HEK293 (cell line): ENCODE measurements at regions not wholly inside any gene's neighbourhood (a gene's known extent, or its start where the extent isn't known, plus 50 kb on each side); places are given as distances from the start of the nearest gene placed in this dataset.

Source experiments
- CTCF ChIA-PET: fragments of 350-600 bp; formaldehyde crosslinking; extraction: SDS; loops from one replicate; lab custom pipeline; 2021; ENCODE audit warnings: antibody characterized with exemption; lab: Yijun Ruan, JAX
- POLR2A ChIA-PET: fragments of 300-600 bp; formaldehyde crosslinking; extraction: SDS; loops from one replicate; lab custom pipeline; 2020; ENCODE audit warnings: antibody characterized with exemption, inconsistent platforms; lab: Yijun Ruan, JAX
- H3K27ac ChIP-seq: fragments of 200-500 bp; sonication (Bioruptor generic); 2 replicates; pipeline ENCODE4 v1.5.1; 2014; ENCODE audit warnings: low read depth, low read length, control low read depth, inconsistent platforms; ENCODE audit errors: extremely low read depth
- H3K36me3 ChIP-seq, 2 experiments: fragments of 200-500 bp in 1 of 2; sonication (Bioruptor generic) in 1 of 2; 1 replicate in 1 of 2; 2 replicates in 1 of 2; pipeline ENCODE4 v1.5.1; 2014 to 2017; ENCODE audit warnings: inconsistent platforms in 2 of 2, low read length in 2 of 2; ENCODE audit not compliant: control insufficient read depth in 2 of 2, insufficient read depth in 1 of 2
- H3K4me1 ChIP-seq: fragments of 200-500 bp; sonication (Bioruptor generic); 2 replicates; pipeline ENCODE4 v1.5.1; 2014; ENCODE audit warnings: mild to moderate bottlenecking, low read length, inconsistent platforms; ENCODE audit not compliant: control insufficient read depth, insufficient read depth
- H3K4me3 ChIP-seq: 2 replicates; pipeline ENCODE4 v1.5.1; 2011; ENCODE audit warnings: low read depth, mild to moderate bottlenecking, control low read depth, low read length, moderate library complexity
- H3K9me3 ChIP-seq: fragments of 200-500 bp; sonication (Bioruptor generic); 2 replicates; pipeline ENCODE4 v1.5.1; 2014; ENCODE audit warnings: low read depth, low read length, inconsistent platforms; ENCODE audit not compliant: control insufficient read depth, insufficient read depth
- GLI2 ChIP-seq: fragments of 450-650 bp; formaldehyde crosslinking; IDR thresholded peaks from 2 replicates; pipeline ENCODE4; 2017; ENCODE audit warnings: missing biosample characterization, missing genetic modification characterization, low read depth, borderline replicate concordance
- HOXD13 ChIP-seq: sonication (generic); formaldehyde crosslinking; IDR thresholded peaks from 2 replicates; pipeline ENCODE4 v1.8.0; 2022; ENCODE audit warnings: missing genetic modification reagents, borderline replicate concordance
- IKZF3 ChIP-seq: fragments of 450-650 bp; IDR thresholded peaks from 2 replicates; pipeline ENCODE4 v1.5.0; 2018; ENCODE audit warnings: missing biosample characterization, mild to moderate bottlenecking, missing genetic modification characterization, moderate library complexity
- KLF16 ChIP-seq: fragments of 450-650 bp; formaldehyde crosslinking; IDR thresholded peaks from 2 replicates; pipeline ENCODE4 v1.5.1; 2017; ENCODE audit warnings: missing biosample characterization, missing genetic modification characterization
- KLF17 ChIP-seq: fragments of 450-650 bp; formaldehyde crosslinking; IDR thresholded peaks from 2 replicates; pipeline ENCODE4 v1.5.1; 2016; ENCODE audit warnings: missing biosample characterization, missing genetic modification characterization
- OSR2 ChIP-seq: fragments of 450-650 bp; formaldehyde crosslinking; IDR thresholded peaks from 2 replicates; pipeline ENCODE4 v1.5.1; 2016; ENCODE audit warnings: missing biosample characterization, missing genetic modification characterization
- PATZ1 ChIP-seq: fragments of 450-650 bp; formaldehyde crosslinking; IDR thresholded peaks from 2 replicates; pipeline ENCODE4 v1.5.1; 2016; ENCODE audit warnings: missing biosample characterization, missing genetic modification characterization
- PBX3 ChIP-seq: sonication (generic); formaldehyde crosslinking; IDR thresholded peaks from 2 replicates; pipeline ENCODE4 v1.8.1; 2022; ENCODE audit warnings: mild to moderate bottlenecking, moderate library complexity, missing genetic modification reagents
- PRDM10 ChIP-seq: fragments of 450-650 bp; formaldehyde crosslinking; IDR thresholded peaks from 2 replicates; pipeline ENCODE4 v1.5.1; 2016; ENCODE audit warnings: missing biosample characterization, missing genetic modification characterization
- SCRT2 ChIP-seq: fragments of 450-650 bp; formaldehyde crosslinking; IDR thresholded peaks from 2 replicates; pipeline ENCODE4 v1.5.1; 2016; ENCODE audit warnings: missing biosample characterization, missing genetic modification characterization
- ZBTB20 ChIP-seq: fragments of 450-650 bp; formaldehyde crosslinking; IDR thresholded peaks from 2 replicates; pipeline ENCODE4 v1.5.1; 2016; ENCODE audit warnings: missing biosample characterization, missing genetic modification characterization
- ZNF10 ChIP-seq: fragments of 450-650 bp; formaldehyde crosslinking; IDR thresholded peaks from 2 replicates; pipeline ENCODE4 v1.5.1; 2017; ENCODE audit warnings: missing biosample characterization, missing genetic modification characterization
- ZNF112 ChIP-seq: fragments of 450-650 bp; formaldehyde crosslinking; IDR thresholded peaks from 2 replicates; pipeline ENCODE4 v1.5.0; 2017; ENCODE audit warnings: missing biosample characterization, missing genetic modification characterization
- ZNF133 ChIP-seq: fragments of 450-650 bp; formaldehyde crosslinking; IDR thresholded peaks from 2 replicates; pipeline ENCODE4 v1.5.1; 2016; ENCODE audit warnings: missing biosample characterization, missing genetic modification characterization
- ZNF157 ChIP-seq: fragments of 450-650 bp; formaldehyde crosslinking; IDR thresholded peaks from 2 replicates; pipeline ENCODE4 v1.5.1; 2016; ENCODE audit warnings: missing biosample characterization, missing genetic modification characterization
- ZNF169 ChIP-seq: fragments of 450-650 bp; formaldehyde crosslinking; IDR thresholded peaks from 2 replicates; pipeline ENCODE4 v1.5.1; 2016; ENCODE audit warnings: missing biosample characterization, missing genetic modification characterization
- ZNF274 ChIP-seq, 2 experiments: fragments of 200-500 bp in 1 of 2; fragments of 450-650 bp in 1 of 2; sonication (Bioruptor generic) in 1 of 2; formaldehyde crosslinking in 1 of 2; IDR thresholded peaks; 2 replicates each; pipeline versions ENCODE4 v1.5.1 to v1.6.1; 2014 to 2016; ENCODE audit warnings: borderline replicate concordance in 1 of 2, inconsistent platforms in 1 of 2, low read length in 1 of 2, missing biosample characterization in 1 of 2, missing genetic modification characterization in 1 of 2
- ZNF37A ChIP-seq: fragments of 450-650 bp; IDR thresholded peaks from 2 replicates; pipeline ENCODE4 v1.5.1; 2018; ENCODE audit warnings: missing biosample characterization, missing genetic modification characterization
- ZNF518A ChIP-seq: fragments of 450-650 bp; formaldehyde crosslinking; conservative IDR thresholded peaks from 2 replicates; pipeline ENCODE4 v1.5.1; 2016; ENCODE audit warnings: low read depth, missing biosample characterization, missing genetic modification characterization
- ZNF560 ChIP-seq: fragments of 450-650 bp; formaldehyde crosslinking; IDR thresholded peaks from 2 replicates; pipeline ENCODE4 v1.5.1; 2017; ENCODE audit warnings: missing biosample characterization, missing genetic modification characterization, borderline replicate concordance
- ZNF561 ChIP-seq: fragments of 450-650 bp; IDR thresholded peaks from 2 replicates; pipeline ENCODE4 v1.5.1; 2018; ENCODE audit warnings: missing biosample characterization, missing genetic modification characterization, borderline replicate concordance
- ZSCAN30 ChIP-seq: fragments of 450-650 bp; IDR thresholded peaks from 2 replicates; pipeline ENCODE4 v1.5.1; 2018; ENCODE audit warnings: missing biosample characterization, mild to moderate bottlenecking, missing genetic modification characterization, moderate library complexity

- Histone ChIP-seq H3K4me1 (peaks cover 8% of the 10 kb centered on the region; the same call in 1 of the 2 replicates), H3K27ac (no peak overlapping the region), H3K36me3 (no peaks in the 10 kb centered on the region), H3K4me3 (no peak overlapping the region), H3K9me3 (no peaks in the 10 kb centered on the region)
- CTCF ChIA-PET = no interaction called here
- POLR2A ChIA-PET = no interaction called here
- TF ChIP-seq PRDM10 (tag by site-specific recombination) (0 out of 2 replicates have a peak, but pooled peaks have one; percentile 3), ZNF560 (tag by site-specific recombination) (no peak)
Measured at GRCh38 chr4:112885897-112886296, 163.6 kb upstream of the ANK2 start.

- H3K4me1 ChIP-seq = peaks cover 8% of the 10 kb centered on the region; the same call in 1 of the 2 replicates
Measured at GRCh38 chr4:112888622-112889021, 160.8 kb upstream of the ANK2 start.

More at GRCh38 chr4:112888622-112889021, 160.8 kb upstream of the ANK2 start:
- H3K9me3 ChIP-seq = no peaks in the 10 kb centered on the region
- H3K4me3 ChIP-seq = no peak overlapping the region
- TF ChIP-seq PBX3 (CRISPR knock-in tag) (no peak), ZNF518A (tag by site-specific recombination) (no peak), ZNF274 (IDR thresholded peaks at IDR 0.05; ENCODE audit: low read length) (no peak), ZNF274 (tag by site-specific recombination; IDR thresholded peaks at IDR 0.05; ENCODE audit: borderline replicate concordance) (no peak), ZNF133 (tag by site-specific recombination) (no peak), IKZF3 (no peak), GLI2 (tag by site-specific recombination) (no peak), OSR2 (tag by site-specific recombination) (no peak), ZBTB20 (tag by site-specific recombination) (no peak), ZSCAN30 (tag by site-specific recombination) (no peak), KLF16 (tag by site-specific recombination) (no peak), ZNF169 (tag by site-specific recombination) (no peak), PATZ1 (tag by site-specific recombination) (no peak), ZNF37A (tag by site-specific recombination) (no peak), ZNF157 (tag by site-specific recombination) (no peak), KLF17 (tag by site-specific recombination) (no peak), ZNF10 (tag by site-specific recombination) (no peak), SCRT2 (tag by site-specific recombination) (no peak), ZNF112 (tag by site-specific recombination) (no peak), HOXD13 (CRISPR knock-in tag) (no peak), ZNF561 (tag by site-specific recombination) (no peak)
- no peak overlapping the region for H3K27ac ChIP-seq
- POLR2A ChIA-PET = no interaction called here
- CTCF ChIA-PET = interaction anchor here (1.0 kb wide), 2 partner anchors 22 to 50 kb away, joined by 5 to 9 read pairs; no protein-coding TSS in a partner anchor
- H3K36me3 ChIP-seq = no peaks in the 10 kb centered on the region
